AG04450 (cell line): ENCODE measurements at regions not wholly inside any gene's neighbourhood (a gene's known extent, or its start where the extent isn't known, plus 50 kb on each side); places are given as distances from the start of the nearest gene placed in this dataset.
"Not testable (repeated sequence)": the region's sequence is repeated elsewhere in the genome, so short reads cannot be mapped to it uniquely, and the experiment has no call there.

Experiments used
- CTCF ChIA-PET: fragments of 300-600, 350-600 bp; formaldehyde crosslinking; extraction: SDS; loops from one replicate; lab custom pipeline; 2022; ENCODE audit warnings: antibody characterized with exemption, inconsistent platforms; lab: Charles Lee
- POLR2A ChIA-PET: fragments of 350-600 bp; formaldehyde crosslinking; extraction: SDS; loops from one replicate; lab custom pipeline; 2021; ENCODE audit warnings: antibody characterized with exemption, inconsistent platforms; lab: Yijun Ruan, JAX
- DNase-seq: peaks from one replicate; pipeline ENCODE4 v3.0.0-alpha.2; 2011; ENCODE audit warnings: low read depth, low spot score
- H3K27ac ChIP-seq: one replicate; pipeline ENCODE4 v1.5.1; 2012; ENCODE audit warnings: low read depth, low read length, control low read depth
- H3K27me3 ChIP-seq: one replicate; pipeline ENCODE4 v1.6.0; 2012; ENCODE audit warnings: low read length; ENCODE audit not compliant: control insufficient read depth, insufficient read depth
- H3K4me3 ChIP-seq: 2 replicates; pipeline ENCODE4 v1.5.1; 2011; ENCODE audit warnings: mild to moderate bottlenecking, low read depth, low read length, control low read depth
- H3K9me3 ChIP-seq: 2 replicates; pipeline ENCODE4 v1.5.1; 2012; ENCODE audit warnings: low read length; ENCODE audit not compliant: control insufficient read depth, insufficient read depth
- TF ChIP-seq, protein P1 (sequence below): IDR thresholded peaks from 2 replicates; pipeline ENCODE4 v1.5.1; 2011; ENCODE audit warnings: low read depth, low read length, control low read depth, inconsistent platforms

DNA sequence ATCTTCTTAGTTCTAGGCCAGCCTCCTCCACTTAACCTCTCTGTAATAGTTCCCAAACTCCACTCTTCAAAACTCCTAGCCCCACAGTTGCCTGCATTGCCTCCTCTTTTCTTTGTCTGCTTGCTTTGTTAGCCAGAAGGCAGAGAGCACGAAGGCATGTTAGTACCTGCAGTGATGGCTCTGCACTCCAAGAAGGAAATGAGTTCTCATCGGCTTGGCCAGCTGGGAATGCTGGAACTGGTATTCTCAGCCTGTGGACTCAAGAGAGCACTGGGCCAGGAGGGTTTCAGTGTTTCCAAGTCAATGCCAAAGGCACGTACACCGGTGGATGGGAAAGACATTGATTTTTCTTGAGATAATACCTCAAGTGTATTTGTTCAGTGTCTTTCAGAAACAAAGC, 66.3 kb upstream of the HABP2 start:
- DNase-seq, result no peak
- no peaks in the 10 kb centered on the region for H3K9me3 ChIP-seq
- CTCF ChIA-PET, result no interaction called here

GRCh38 chr10:113487154-113487553, 65.7 kb upstream of the HABP2 start:
- ChIA-PET POLR2A (no interaction called here), CTCF (no interaction called here)
- no peaks in the 10 kb centered on the region for H3K27me3 ChIP-seq
- no peaks in the 10 kb centered on the region for H3K9me3 ChIP-seq
- no peak overlapping the region for H3K4me3 ChIP-seq
- no peak overlapping the region for H3K27ac ChIP-seq
- TF ChIP-seq, protein P1, sequence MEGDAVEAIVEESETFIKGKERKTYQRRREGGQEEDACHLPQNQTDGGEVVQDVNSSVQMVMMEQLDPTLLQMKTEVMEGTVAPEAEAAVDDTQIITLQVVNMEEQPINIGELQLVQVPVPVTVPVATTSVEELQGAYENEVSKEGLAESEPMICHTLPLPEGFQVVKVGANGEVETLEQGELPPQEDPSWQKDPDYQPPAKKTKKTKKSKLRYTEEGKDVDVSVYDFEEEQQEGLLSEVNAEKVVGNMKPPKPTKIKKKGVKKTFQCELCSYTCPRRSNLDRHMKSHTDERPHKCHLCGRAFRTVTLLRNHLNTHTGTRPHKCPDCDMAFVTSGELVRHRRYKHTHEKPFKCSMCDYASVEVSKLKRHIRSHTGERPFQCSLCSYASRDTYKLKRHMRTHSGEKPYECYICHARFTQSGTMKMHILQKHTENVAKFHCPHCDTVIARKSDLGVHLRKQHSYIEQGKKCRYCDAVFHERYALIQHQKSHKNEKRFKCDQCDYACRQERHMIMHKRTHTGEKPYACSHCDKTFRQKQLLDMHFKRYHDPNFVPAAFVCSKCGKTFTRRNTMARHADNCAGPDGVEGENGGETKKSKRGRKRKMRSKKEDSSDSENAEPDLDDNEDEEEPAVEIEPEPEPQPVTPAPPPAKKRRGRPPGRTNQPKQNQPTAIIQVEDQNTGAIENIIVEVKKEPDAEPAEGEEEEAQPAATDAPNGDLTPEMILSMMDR, result no peak
- DNase-seq, result no peak

More for the DNA sequence above, 66.3 kb upstream of the HABP2 start:
- Histone ChIP-seq H3K27ac (no peak overlapping the region), H3K27me3 (no peaks in the 10 kb centered on the region), H3K4me3 (no peak overlapping the region)
- POLR2A ChIA-PET, result no interaction called here
- TF ChIP-seq, protein P1, result no peak

- ChIA-PET CTCF (no interaction called here), POLR2A (no interaction called here)
- DNase-seq, result no peak
- no peaks in the 10 kb centered on the region for H3K9me3 ChIP-seq
- H3K4me3 ChIP-seq, result no peak overlapping the region
- H3K27ac ChIP-seq, result no peak overlapping the region
- TF ChIP-seq, protein P1, result no peak
- no peaks in the 10 kb centered on the region for H3K27me3 ChIP-seq
Observed at GRCh38 chr10:113488186-113488585, 64.7 kb upstream of the HABP2 start.

GRCh38 chr10:113489522-113489921, 63.3 kb upstream of the HABP2 start:
- DNase-seq, H3K4me3 ChIP-seq, H3K27me3 ChIP-seq, POLR2A ChIA-PET, H3K9me3 ChIP-seq, CTCF ChIA-PET, H3K27ac ChIP-seq: not testable (repeated sequence)

- DNase-seq, result no peak
- Histone ChIP-seq H3K4me3 (no peak overlapping the region), H3K27me3 (peaks cover 2% of the 10 kb centered on the region), H3K27ac (no peak overlapping the region), H3K9me3 (no peaks in the 10 kb centered on the region; the same call in 1 of the 2 replicates)
- ChIA-PET CTCF (no interaction called here), POLR2A (no interaction called here)
- TF ChIP-seq, protein P1, result no peak
Observed at GRCh38 chr10:113491967-113492565, 60.8 kb upstream of the HABP2 start.
